Neural progenitor cell (in vitro differentiated cells): ENCODE measurements at regions not wholly inside any gene's neighbourhood (a gene's known extent, or its start where the extent isn't known, plus 50 kb on each side); places are given as distances from the start of the nearest gene placed in this dataset.
A peak's percentile ranks its signal among the peaks of the same experiment; 100 is the strongest.

ENCODE experiments used
- DNase-seq: peaks from one replicate; pipeline ENCODE4 v3.0.0-alpha.2; 2016; ENCODE audit warnings: low spot score
- H2AFZ ChIP-seq: fragments of 200-600 bp; sonication (generic); replicated peaks from 2 replicates; pipeline ENCODE4 v1.6.1; 2016; ENCODE audit warnings: antibody characterized with exemption
- H3F3A ChIP-seq: fragments of 200-600 bp; sonication (generic); 2 replicates; pipeline ENCODE4 v1.6.1; 2016; ENCODE audit warnings: antibody characterized with exemption, low read depth
- H3K27ac ChIP-seq: fragments of 200-600 bp; sonication (generic); 2 replicates; pipeline ENCODE4 v1.5.1; 2016; ENCODE audit warnings: mild to moderate bottlenecking
- H3K27me3 ChIP-seq: fragments of 200-600 bp; sonication (generic); 2 replicates; pipeline ENCODE4 v1.6.1; 2016; ENCODE audit warnings: mild to moderate bottlenecking, moderate library complexity
- H3K36me3 ChIP-seq: fragments of 200-600 bp; sonication (generic); 2 replicates; pipeline ENCODE4 v1.5.1; 2016
- H3K4me1 ChIP-seq: fragments of 200-600 bp; sonication (generic); 2 replicates; pipeline ENCODE4 v1.6.1; 2016; ENCODE audit warnings: mixed run types
- H3K4me2 ChIP-seq: fragments of 200-600 bp; sonication (generic); 2 replicates; pipeline ENCODE4 v1.6.1; 2016
- H3K4me3 ChIP-seq: fragments of 200-600 bp; sonication (generic); 2 replicates; pipeline ENCODE4 v1.5.1; 2016
- H3K79me2 ChIP-seq: fragments of 200-600 bp; sonication (generic); 2 replicates; pipeline ENCODE4 v1.6.1; 2016; ENCODE audit warnings: low read depth
- H3K9ac ChIP-seq: fragments of 200-600 bp; sonication (generic); 2 replicates; pipeline ENCODE4 v1.6.1; 2016
- H3K9me3 ChIP-seq: fragments of 200-600 bp; sonication (generic); 2 replicates; pipeline ENCODE4 v1.5.1; 2016; ENCODE audit warnings: low read depth
- H4K20me1 ChIP-seq: fragments of 200-600 bp; sonication (generic); 2 replicates; pipeline ENCODE4 v1.6.1; 2016; ENCODE audit warnings: low read depth
- H3K27ac Mint-ChIP-seq: 3 replicates; pipeline ENCODE4 v1.8.0; 2021; ENCODE audit warnings: mixed read lengths
- H3K27me3 Mint-ChIP-seq: 2 replicates; pipeline ENCODE4 v1.8.0; 2022; ENCODE audit warnings: low read depth, mild to moderate bottlenecking, inconsistent platforms, moderate library complexity, mixed read lengths; ENCODE audit not compliant: insufficient read depth
- H3K36me3 Mint-ChIP-seq: 3 replicates; pipeline ENCODE4 v1.8.0; 2021; ENCODE audit warnings: mixed read lengths
- H3K4me1 Mint-ChIP-seq: 3 replicates; pipeline ENCODE4 v1.8.0; 2021; ENCODE audit warnings: mixed read lengths
- H3K4me3 Mint-ChIP-seq: 3 replicates; pipeline ENCODE4 v1.8.0; 2021; ENCODE audit warnings: mild to moderate bottlenecking, moderate library complexity, mixed read lengths
- H3K9me3 Mint-ChIP-seq: 3 replicates; pipeline ENCODE4 v1.8.0; 2020; ENCODE audit warnings: mixed read lengths
- EZH2 ChIP-seq: fragments of 200-600 bp; sonication (generic); IDR thresholded peaks from 2 replicates; pipeline ENCODE4 v1.6.1; 2017; ENCODE audit warnings: antibody characterized with exemption, mild to moderate bottlenecking, moderate library complexity
- EZH2phosphoT487 ChIP-seq: fragments of 200-600 bp; sonication (generic); IDR thresholded peaks from 2 replicates; pipeline ENCODE4 v1.6.1; 2017; ENCODE audit warnings: antibody characterized with exemption
- TF ChIP-seq, protein P1 (sequence below): fragments of 200-600 bp; sonication (generic); IDR thresholded peaks from 2 replicates; pipeline ENCODE4 v1.5.1; 2017; ENCODE audit warnings: antibody characterized with exemption, mild to moderate bottlenecking

DNA sequence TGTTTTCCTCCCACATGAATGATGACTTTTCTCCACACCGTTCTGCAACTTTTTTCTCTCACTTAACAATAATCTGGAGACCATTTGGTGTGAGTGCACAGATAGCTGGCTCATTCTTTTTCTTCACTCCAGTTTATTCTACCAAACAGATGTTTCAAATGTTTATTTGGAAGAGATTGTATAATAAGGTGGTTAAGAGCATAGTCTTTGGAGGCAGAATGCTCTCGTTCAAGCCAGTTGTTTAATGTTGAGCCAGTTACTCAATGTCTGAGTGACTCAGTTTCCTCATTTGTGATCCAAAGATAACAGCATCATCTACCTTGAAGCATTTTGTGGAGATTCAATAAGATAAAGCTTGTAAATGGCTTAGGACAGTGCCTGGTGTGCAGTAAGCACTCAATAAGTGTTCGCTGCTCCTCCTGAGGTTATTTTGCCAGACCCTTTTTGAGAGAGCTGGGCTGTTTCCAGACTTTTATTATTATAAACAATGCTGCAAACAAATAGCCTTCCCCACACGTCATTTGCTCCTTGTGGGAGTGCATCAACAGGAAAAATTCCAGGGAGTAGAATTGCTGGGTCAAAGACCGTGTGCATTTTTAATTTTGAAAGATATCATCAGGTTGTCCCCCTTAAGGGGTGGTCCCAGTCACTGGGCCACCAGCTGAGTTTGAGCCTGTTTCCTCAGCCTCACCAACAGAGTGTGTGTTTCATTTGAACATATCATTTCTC lies 70.6 kb downstream of the VEGFA start:
- Histone ChIP-seq H3K4me3 (no peak overlapping the region), H3K27me3 (no peaks in the 10 kb centered on the region), H2AFZ (no peak overlapping the region), H3K36me3 (no peaks in the 10 kb centered on the region), H3F3A (peaks cover under 1% of the 10 kb centered on the region), H3K9ac (no peak overlapping the region), H3K27ac (no peak overlapping the region), H4K20me1 (no peaks in the 10 kb centered on the region), H3K4me1 (peaks cover 25% of the 10 kb centered on the region), H3K4me2 (no peak overlapping the region), H3K79me2 (no peaks in the 10 kb centered on the region), H3K9me3 (no peaks in the 10 kb centered on the region)
- no peak overlapping the region for H3K27ac Mint-ChIP-seq
- H3K36me3 Mint-ChIP-seq: no peaks in the 10 kb centered on the region
- no peak for DNase-seq
- TF ChIP-seq, protein P1, sequence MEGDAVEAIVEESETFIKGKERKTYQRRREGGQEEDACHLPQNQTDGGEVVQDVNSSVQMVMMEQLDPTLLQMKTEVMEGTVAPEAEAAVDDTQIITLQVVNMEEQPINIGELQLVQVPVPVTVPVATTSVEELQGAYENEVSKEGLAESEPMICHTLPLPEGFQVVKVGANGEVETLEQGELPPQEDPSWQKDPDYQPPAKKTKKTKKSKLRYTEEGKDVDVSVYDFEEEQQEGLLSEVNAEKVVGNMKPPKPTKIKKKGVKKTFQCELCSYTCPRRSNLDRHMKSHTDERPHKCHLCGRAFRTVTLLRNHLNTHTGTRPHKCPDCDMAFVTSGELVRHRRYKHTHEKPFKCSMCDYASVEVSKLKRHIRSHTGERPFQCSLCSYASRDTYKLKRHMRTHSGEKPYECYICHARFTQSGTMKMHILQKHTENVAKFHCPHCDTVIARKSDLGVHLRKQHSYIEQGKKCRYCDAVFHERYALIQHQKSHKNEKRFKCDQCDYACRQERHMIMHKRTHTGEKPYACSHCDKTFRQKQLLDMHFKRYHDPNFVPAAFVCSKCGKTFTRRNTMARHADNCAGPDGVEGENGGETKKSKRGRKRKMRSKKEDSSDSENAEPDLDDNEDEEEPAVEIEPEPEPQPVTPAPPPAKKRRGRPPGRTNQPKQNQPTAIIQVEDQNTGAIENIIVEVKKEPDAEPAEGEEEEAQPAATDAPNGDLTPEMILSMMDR: no peak
- no peak for TF ChIP-seq EZH2
- TF ChIP-seq EZH2phosphoT487: no peak
- peaks cover 9% of the 10 kb centered on the region for H3K27me3 Mint-ChIP-seq
- H3K4me1 Mint-ChIP-seq: peaks cover 30% of the 10 kb centered on the region
- no peaks in the 10 kb centered on the region for H3K9me3 Mint-ChIP-seq
- H3K4me3 Mint-ChIP-seq: no peak overlapping the region

DNA sequence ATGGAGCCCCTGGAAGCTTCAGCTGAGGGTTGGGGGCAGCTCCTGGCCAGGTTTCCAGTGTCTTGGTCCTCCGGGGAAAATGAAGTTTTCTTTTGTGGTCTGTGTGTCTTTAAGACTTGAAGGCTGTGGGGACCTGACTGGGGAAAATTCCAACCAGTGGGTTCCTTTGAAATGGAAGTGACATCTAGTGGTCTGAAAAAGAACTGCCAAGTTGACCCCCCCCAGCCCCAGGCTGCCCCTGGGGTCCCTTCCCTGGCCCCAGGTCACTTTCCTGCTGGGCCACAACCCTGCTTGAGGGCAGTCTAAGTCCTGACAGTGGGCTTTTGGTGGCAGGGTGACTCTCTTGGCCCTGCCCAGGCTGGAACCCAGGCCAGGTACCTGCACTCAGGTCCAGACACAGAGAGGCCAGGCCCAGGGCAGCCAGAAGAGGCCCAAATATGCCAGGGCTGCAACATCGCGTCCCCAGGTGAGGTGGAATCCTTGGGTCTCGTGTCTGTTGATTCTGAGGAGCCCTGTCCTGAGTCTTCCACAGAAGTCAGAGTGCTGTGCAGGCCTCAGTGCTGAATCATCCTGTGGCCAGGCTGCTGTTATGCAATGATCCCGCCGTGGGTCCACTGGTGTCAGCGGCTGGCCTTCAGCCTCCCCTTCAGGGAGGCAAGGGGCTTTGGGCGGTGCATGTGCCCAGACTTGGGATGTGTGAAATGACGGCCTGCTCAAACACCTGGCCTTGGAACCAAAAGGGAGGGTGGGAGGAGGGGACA lies 68.4 kb downstream of the VEGFA start:
- Mint-ChIP-seq H3K4me1 (peaks cover 45% of the 10 kb centered on the region), H3K9me3 (no peaks in the 10 kb centered on the region), H3K36me3 (no peaks in the 10 kb centered on the region), H3K4me3 (peak overlapping the region; percentile 10), H3K27ac (peak overlapping the region; percentile 29), H3K27me3 (peaks cover 7% of the 10 kb centered on the region)
- no peak for TF ChIP-seq EZH2
- TF ChIP-seq, protein P1: peak; percentile 65
- no peak for TF ChIP-seq EZH2phosphoT487
- H3K27me3 ChIP-seq: no peaks in the 10 kb centered on the region
- H4K20me1 ChIP-seq: no peaks in the 10 kb centered on the region
- H3F3A ChIP-seq: peaks cover 16% of the 10 kb centered on the region
- H3K4me1 ChIP-seq: peaks cover 47% of the 10 kb centered on the region
- peak overlapping the region; percentile 15 for H3K4me2 ChIP-seq
- peak; percentile 69 for DNase-seq
- H3K4me3 ChIP-seq: no peak overlapping the region
- no peaks in the 10 kb centered on the region for H3K36me3 ChIP-seq
- H3K79me2 ChIP-seq: no peaks in the 10 kb centered on the region
- H2AFZ ChIP-seq: no peak overlapping the region
- H3K9ac ChIP-seq: no peak overlapping the region
- no peaks in the 10 kb centered on the region for H3K9me3 ChIP-seq
- no peak overlapping the region for H3K27ac ChIP-seq

DNA sequence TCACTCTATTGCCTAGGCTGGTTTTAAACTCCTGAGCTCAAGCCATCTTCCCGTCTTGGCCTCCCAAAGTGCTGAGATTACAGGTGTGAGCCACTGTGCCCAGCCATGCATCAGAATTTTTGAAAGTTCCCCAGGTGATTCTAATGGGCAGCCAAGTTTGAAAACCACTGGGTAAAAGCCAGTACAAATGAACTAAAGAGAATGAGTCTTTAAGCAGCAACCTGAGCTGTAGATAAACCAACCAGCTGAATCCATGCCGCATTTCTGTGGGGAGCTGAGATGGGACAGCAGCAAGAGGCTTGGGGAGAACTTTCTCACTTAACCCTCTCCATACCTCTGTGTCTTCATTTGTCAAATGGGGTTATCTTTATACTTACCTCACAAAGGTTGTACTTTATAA lies 67.5 kb downstream of the VEGFA start:
- peaks cover 51% of the 10 kb centered on the region for H3K4me1 ChIP-seq
- no peaks in the 10 kb centered on the region for H3K27me3 ChIP-seq
- H3K27ac ChIP-seq: no peak overlapping the region
- Mint-ChIP-seq H3K4me1 (peaks cover 48% of the 10 kb centered on the region), H3K4me3 (no peak overlapping the region), H3K27ac (no peak overlapping the region), H3K9me3 (no peaks in the 10 kb centered on the region), H3K36me3 (no peaks in the 10 kb centered on the region), H3K27me3 (peaks cover 8% of the 10 kb centered on the region)
- no peaks in the 10 kb centered on the region for H3K9me3 ChIP-seq
- no peak overlapping the region for H3K9ac ChIP-seq
- H3K4me2 ChIP-seq: peak overlapping the region; percentile 15
- H3F3A ChIP-seq: peaks cover 16% of the 10 kb centered on the region
- no peaks in the 10 kb centered on the region for H3K36me3 ChIP-seq
- no peaks in the 10 kb centered on the region for H3K79me2 ChIP-seq
- TF ChIP-seq EZH2 (no peak), EZH2phosphoT487 (no peak)
- TF ChIP-seq, protein P1: no peak
- no peaks in the 10 kb centered on the region for H4K20me1 ChIP-seq
- H2AFZ ChIP-seq: no peak overlapping the region
- DNase-seq: no peak
- no peak overlapping the region for H3K4me3 ChIP-seq
